CD8-positive, alpha-beta memory T cell (primary cell): ENCODE measurements at regions not wholly inside any gene's neighbourhood (a gene's known extent, or its start where the extent isn't known, plus 50 kb on each side); places are given as distances from the start of the nearest gene placed in this dataset.

Source experiments
- CTCF ChIA-PET: fragments of 350-600 bp; sonication (Branson Sonifier 250); formaldehyde crosslinking; loops from one replicate; lab custom pipeline; 2021; ENCODE audit warnings: antibody characterized with exemption; lab: Charles Lee
- POLR2A ChIA-PET: fragments of 350-600 bp; sonication (Branson Sonifier 250); formaldehyde crosslinking; loops from one replicate; lab custom pipeline; 2021; ENCODE audit warnings: antibody characterized with exemption; lab: Charles Lee
- DNase-seq, 5 donors: peaks; one replicate each; pipeline versions ENCODE4 v3.0.0 to v3.0.0-alpha.2; 2020 to 2022; ENCODE audit warnings: mixed read lengths in 1 of 5
- H3K27ac ChIP-seq: one replicate; pipeline ENCODE4 v1.7.0; 2013; ENCODE audit warnings: low read depth, mild to moderate bottlenecking, low read length, moderate library complexity
- H3K27me3 ChIP-seq: 2 replicates; pipeline ENCODE4 v1.7.0; 2013; ENCODE audit warnings: low read length, mild to moderate bottlenecking; ENCODE audit not compliant: insufficient read depth, poor library complexity, severe bottlenecking
- H3K36me3 ChIP-seq: 2 replicates; pipeline ENCODE4 v1.7.0; 2013; ENCODE audit warnings: mild to moderate bottlenecking, low read length, moderate library complexity; ENCODE audit not compliant: insufficient read depth
- H3K4me1 ChIP-seq: 2 replicates; pipeline ENCODE4 v1.7.0; 2013; ENCODE audit warnings: mild to moderate bottlenecking, low read length, moderate library complexity; ENCODE audit not compliant: insufficient read depth
- H3K4me3 ChIP-seq: 2 replicates; pipeline ENCODE4 v1.7.0; 2013; ENCODE audit warnings: mild to moderate bottlenecking, low read length
- H3K9me3 ChIP-seq: 2 replicates; pipeline ENCODE4 v1.7.0; 2013; ENCODE audit warnings: mild to moderate bottlenecking, low read length
- H3K27ac Mint-ChIP-seq, 8 donors: one replicate each; pipeline ENCODE4 v1.8.0; 2020 to 2021; ENCODE audit warnings: mixed read lengths in 8 of 8, mild to moderate bottlenecking in 6 of 8, inconsistent platforms in 3 of 8, moderate library complexity in 3 of 8
- H3K27me3 Mint-ChIP-seq, 2 donors: one replicate each; pipeline ENCODE4 v1.8.0; 2020 to 2021; ENCODE audit warnings: mixed read lengths in 2 of 2, mild to moderate bottlenecking in 1 of 2, moderate library complexity in 1 of 2
- H3K36me3 Mint-ChIP-seq, 3 donors: one replicate each; pipeline ENCODE4 v1.8.0; 2020 to 2021; ENCODE audit warnings: mixed read lengths in 3 of 3, inconsistent platforms in 1 of 3, mild to moderate bottlenecking in 1 of 3
- H3K4me1 Mint-ChIP-seq, 3 donors: one replicate each; pipeline ENCODE4 v1.8.0; 2020 to 2021; ENCODE audit warnings: mixed read lengths in 3 of 3, inconsistent platforms in 1 of 3, mild to moderate bottlenecking in 1 of 3
- H3K4me3 Mint-ChIP-seq, 7 donors: one replicate each; pipeline ENCODE4 v1.8.0; 2020 to 2021; ENCODE audit warnings: mixed read lengths in 7 of 7, mild to moderate bottlenecking in 6 of 7, moderate library complexity in 4 of 7, inconsistent platforms in 2 of 7
- H3K9me3 Mint-ChIP-seq, 5 donors: one replicate each; pipeline ENCODE4 v1.8.0; 2020 to 2022; ENCODE audit warnings: mixed read lengths in 5 of 5, mild to moderate bottlenecking in 3 of 5, moderate library complexity in 2 of 5, inconsistent platforms in 1 of 5

GRCh38 chr1:168991667-168992475 lies 114.6 kb upstream of the ATP1B1 start:
- ChIA-PET CTCF (no interaction called here), POLR2A (no interaction called here)
- no peak for DNase-seq
- H3K4me3 Mint-ChIP-seq: no peak overlapping the region
- H3K4me1 Mint-ChIP-seq: peaks cover 1 to 9% (median 5%) of the 10 kb centered on the region in 3 donors
- Histone ChIP-seq H3K27ac (no peak overlapping the region), H3K36me3 (no peaks in the 10 kb centered on the region), H3K4me3 (no peak overlapping the region), H3K9me3 (no peaks in the 10 kb centered on the region), H3K4me1 (no peaks in the 10 kb centered on the region), H3K27me3 (no peaks in the 10 kb centered on the region)
- H3K36me3 Mint-ChIP-seq: no peaks in the 10 kb centered on the region
- no peaks in the 10 kb centered on the region for H3K9me3 Mint-ChIP-seq
- peaks cover 12 to 13% of the 10 kb centered on the region in 2 donors for H3K27me3 Mint-ChIP-seq
- H3K27ac Mint-ChIP-seq: peak overlapping the region in 2 of 8 donors; percentile 56 to 77

- CTCF ChIA-PET: no interaction called here
- H3K9me3 ChIP-seq: no peaks in the 10 kb centered on the region
- H3K4me3 Mint-ChIP-seq: no peak overlapping the region
- no peaks in the 10 kb centered on the region for H3K27me3 ChIP-seq
- POLR2A ChIA-PET: no interaction called here
- H3K4me1 Mint-ChIP-seq: no peaks in the 10 kb centered on the region
- no peak overlapping the region for H3K27ac Mint-ChIP-seq
- H3K36me3 Mint-ChIP-seq: peaks cover 0 to 8% (median 2%) of the 10 kb centered on the region in 3 donors
- DNase-seq: no peak
- H3K27ac ChIP-seq: no peak overlapping the region
- peaks cover 0 to 5% of the 10 kb centered on the region in 2 donors for H3K27me3 Mint-ChIP-seq
- no peak overlapping the region for H3K4me3 ChIP-seq
- H3K36me3 ChIP-seq: no peaks in the 10 kb centered on the region
- H3K4me1 ChIP-seq: no peaks in the 10 kb centered on the region
- H3K9me3 Mint-ChIP-seq: peaks cover 0 to 1% (median 0%) of the 10 kb centered on the region in 5 donors
These were observed 105.1 kb upstream of the ATP1B1 start for GRCh38 chr1:169001353-169001752.

- H3K4me3 ChIP-seq: no peak overlapping the region
- no peak for DNase-seq
- no peaks in the 10 kb centered on the region for H3K27me3 ChIP-seq
- no peaks in the 10 kb centered on the region for H3K36me3 ChIP-seq
- H3K36me3 Mint-ChIP-seq: peaks cover 0 to 7% (median 0%) of the 10 kb centered on the region in 3 donors
- POLR2A ChIA-PET: no interaction called here
- no peak overlapping the region for H3K27ac ChIP-seq
- CTCF ChIA-PET: no interaction called here
- H3K9me3 ChIP-seq: no peaks in the 10 kb centered on the region
- H3K27ac Mint-ChIP-seq: no peak overlapping the region
- peaks cover 0 to 2% of the 10 kb centered on the region in 2 donors for H3K27me3 Mint-ChIP-seq
- H3K4me1 ChIP-seq: no peaks in the 10 kb centered on the region
- H3K9me3 Mint-ChIP-seq: peaks cover 0 to 1% (median 0%) of the 10 kb centered on the region in 5 donors
- no peaks in the 10 kb centered on the region for H3K4me1 Mint-ChIP-seq
- no peak overlapping the region for H3K4me3 Mint-ChIP-seq
These were observed 102.5 kb upstream of the ATP1B1 start for GRCh38 chr1:169003864-169004516.

- CTCF ChIA-PET: no interaction called here
- Histone ChIP-seq H3K4me1 (no peaks in the 10 kb centered on the region), H3K9me3 (no peaks in the 10 kb centered on the region), H3K4me3 (no peak overlapping the region), H3K27me3 (no peaks in the 10 kb centered on the region), H3K36me3 (no peaks in the 10 kb centered on the region), H3K27ac (no peak overlapping the region)
- Mint-ChIP-seq H3K27me3 (peaks cover 0 to 1% of the 10 kb centered on the region in 2 donors), H3K4me3 (no peak overlapping the region), H3K9me3 (no peaks in the 10 kb centered on the region), H3K36me3 (no peaks in the 10 kb centered on the region), H3K4me1 (no peaks in the 10 kb centered on the region), H3K27ac (no peak overlapping the region)
- POLR2A ChIA-PET: no interaction called here
- no peak for DNase-seq
These were observed 100.7 kb upstream of the ATP1B1 start for GRCh38 chr1:169005776-169006175.

GRCh38 chr1:169009666-169010065 lies 96.8 kb upstream of the ATP1B1 start:
- Histone ChIP-seq H3K9me3 (no peaks in the 10 kb centered on the region), H3K27me3 (no peaks in the 10 kb centered on the region), H3K36me3 (no peaks in the 10 kb centered on the region), H3K4me1 (no peaks in the 10 kb centered on the region), H3K4me3 (no peak overlapping the region), H3K27ac (no peak overlapping the region)
- POLR2A ChIA-PET: no interaction called here
- H3K27me3 Mint-ChIP-seq: peaks cover 1 to 8% of the 10 kb centered on the region in 2 donors
- H3K4me3 Mint-ChIP-seq: no peak overlapping the region
- no peak overlapping the region for H3K27ac Mint-ChIP-seq
- CTCF ChIA-PET: no interaction called here
- DNase-seq: no peak
- H3K4me1 Mint-ChIP-seq: no peaks in the 10 kb centered on the region
- no peaks in the 10 kb centered on the region for H3K36me3 Mint-ChIP-seq
- no peaks in the 10 kb centered on the region for H3K9me3 Mint-ChIP-seq

GRCh38 chr1:169012416-169012815 lies 94.1 kb upstream of the ATP1B1 start:
- POLR2A ChIA-PET: no interaction called here

GRCh38 chr1:169013821-169014220 lies 92.7 kb upstream of the ATP1B1 start:
- H3K9me3 Mint-ChIP-seq: no peaks in the 10 kb centered on the region
- CTCF ChIA-PET: no interaction called here
- H3K4me3 Mint-ChIP-seq: no peak overlapping the region
- H3K36me3 Mint-ChIP-seq: no peaks in the 10 kb centered on the region
- peaks cover 0 to 2% (median 0%) of the 10 kb centered on the region in 3 donors for H3K4me1 Mint-ChIP-seq
- no peak for DNase-seq
- H3K27ac Mint-ChIP-seq: peak overlapping the region in 1 of 8 donors; percentile 34
- H3K9me3 ChIP-seq: no peaks in the 10 kb centered on the region
- peaks cover 0 to 12% of the 10 kb centered on the region in 2 donors for H3K27me3 Mint-ChIP-seq
- H3K4me3 ChIP-seq: no peak overlapping the region
- H3K4me1 ChIP-seq: no peaks in the 10 kb centered on the region
- no peak overlapping the region for H3K27ac ChIP-seq
- POLR2A ChIA-PET: no interaction called here
- H3K36me3 ChIP-seq: no peaks in the 10 kb centered on the region
- no peaks in the 10 kb centered on the region for H3K27me3 ChIP-seq

More at GRCh38 chr1:169012416-169012815, 94.1 kb upstream of the ATP1B1 start:
- Mint-ChIP-seq H3K27ac (peak overlapping the region in 1 of 8 donors; percentile 38), H3K4me3 (no peak overlapping the region), H3K9me3 (no peaks in the 10 kb centered on the region), H3K27me3 (peaks cover 1 to 12% of the 10 kb centered on the region in 2 donors), H3K36me3 (no peaks in the 10 kb centered on the region), H3K4me1 (no peaks in the 10 kb centered on the region)
- no peak overlapping the region for H3K27ac ChIP-seq
- H3K9me3 ChIP-seq: no peaks in the 10 kb centered on the region
- CTCF ChIA-PET: no interaction called here
- no peaks in the 10 kb centered on the region for H3K36me3 ChIP-seq
- no peak overlapping the region for H3K4me3 ChIP-seq
- DNase-seq: no peak
- no peaks in the 10 kb centered on the region for H3K27me3 ChIP-seq
- H3K4me1 ChIP-seq: no peaks in the 10 kb centered on the region

- Histone ChIP-seq H3K4me3 (no peak overlapping the region), H3K4me1 (no peaks in the 10 kb centered on the region), H3K27me3 (no peaks in the 10 kb centered on the region), H3K27ac (no peak overlapping the region), H3K9me3 (no peaks in the 10 kb centered on the region), H3K36me3 (no peaks in the 10 kb centered on the region)
- peaks cover 1 to 12% of the 10 kb centered on the region in 2 donors for H3K27me3 Mint-ChIP-seq
- no peaks in the 10 kb centered on the region for H3K9me3 Mint-ChIP-seq
- H3K27ac Mint-ChIP-seq: no peak overlapping the region
- no peaks in the 10 kb centered on the region for H3K36me3 Mint-ChIP-seq
- ChIA-PET CTCF (no interaction called here), POLR2A (no interaction called here)
- no peak for DNase-seq
- H3K4me3 Mint-ChIP-seq: peak overlapping the region in 1 of 7 donors; percentile 41
- H3K4me1 Mint-ChIP-seq: peaks cover 0 to 3% (median 0%) of the 10 kb centered on the region in 3 donors
These were observed 91.0 kb upstream of the ATP1B1 start for GRCh38 chr1:169015464-169015863.
